Neural cell (in vitro differentiated cells): ENCODE measurements at regions not wholly inside any gene's neighbourhood (a gene's known extent, or its start where the extent isn't known, plus 50 kb on each side); places are given as distances from the start of the nearest gene placed in this dataset.

ENCODE experiments used
- EP300 ChIP-seq: fragments of 450-650 bp; conservative IDR thresholded peaks from 2 replicates; pipeline ENCODE4 v1.6.1; 2014; ENCODE audit warnings: antibody characterized with exemption, mild to moderate bottlenecking, moderate library complexity; ENCODE audit not compliant: poor library complexity, severe bottlenecking
- EZH2 ChIP-seq: fragments of 200-600, 300-800 bp; shearing (Covaris generic), sonication (generic); IDR thresholded peaks from 2 replicates; pipeline ENCODE4 v1.6.1; 2014; ENCODE audit warnings: antibody characterized with exemption, low read length, borderline replicate concordance, mild to moderate bottlenecking; ENCODE audit not compliant: insufficient read depth, poor library complexity, severe bottlenecking
- POLR2AphosphoS5 ChIP-seq: IDR thresholded peaks from 2 replicates; pipeline ENCODE4 v1.6.1; 2012
- RAD21 ChIP-seq: fragments of 450-650 bp; conservative IDR thresholded peaks from 2 replicates; pipeline ENCODE4 v1.6.1; 2014; ENCODE audit warnings: antibody characterized with exemption, mild to moderate bottlenecking, moderate library complexity
- SMC3 ChIP-seq: fragments of 450-650 bp; conservative IDR thresholded peaks from 2 replicates; pipeline ENCODE4 v1.6.1; 2014; ENCODE audit warnings: antibody characterized with exemption, mild to moderate bottlenecking, moderate library complexity; ENCODE audit not compliant: poor library complexity
- TAF1 ChIP-seq: IDR thresholded peaks from 2 replicates; pipeline ENCODE4 v1.6.1; 2012; ENCODE audit warnings: low read depth
- TF ChIP-seq, protein P1 (sequence below): fragments of 450-650 bp; IDR thresholded peaks from 2 replicates; pipeline ENCODE4 v1.5.1; 2014; ENCODE audit warnings: antibody characterized with exemption, mild to moderate bottlenecking, moderate library complexity; ENCODE audit not compliant: poor library complexity, severe bottlenecking

DNA sequence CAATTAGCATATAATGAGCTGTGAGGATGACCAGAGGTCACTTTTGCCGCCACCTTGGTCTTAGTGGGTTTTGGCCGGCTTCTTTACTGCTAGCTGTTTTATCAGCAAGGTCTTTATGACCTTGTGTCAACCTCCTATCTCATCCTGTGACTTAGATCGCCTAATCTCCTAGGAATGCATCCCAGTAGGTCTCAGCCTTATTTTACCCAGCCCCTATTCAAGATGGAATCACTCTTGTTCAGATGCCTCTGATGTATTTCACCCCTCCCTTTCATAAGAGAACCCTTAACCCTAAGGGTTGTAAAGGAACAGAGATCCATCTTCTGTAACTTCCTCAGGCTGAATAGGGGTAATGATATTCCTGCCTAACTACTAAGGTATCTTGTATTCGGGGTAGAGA, 58.9 kb upstream of the PALMD start:
- TF ChIP-seq, protein P1, sequence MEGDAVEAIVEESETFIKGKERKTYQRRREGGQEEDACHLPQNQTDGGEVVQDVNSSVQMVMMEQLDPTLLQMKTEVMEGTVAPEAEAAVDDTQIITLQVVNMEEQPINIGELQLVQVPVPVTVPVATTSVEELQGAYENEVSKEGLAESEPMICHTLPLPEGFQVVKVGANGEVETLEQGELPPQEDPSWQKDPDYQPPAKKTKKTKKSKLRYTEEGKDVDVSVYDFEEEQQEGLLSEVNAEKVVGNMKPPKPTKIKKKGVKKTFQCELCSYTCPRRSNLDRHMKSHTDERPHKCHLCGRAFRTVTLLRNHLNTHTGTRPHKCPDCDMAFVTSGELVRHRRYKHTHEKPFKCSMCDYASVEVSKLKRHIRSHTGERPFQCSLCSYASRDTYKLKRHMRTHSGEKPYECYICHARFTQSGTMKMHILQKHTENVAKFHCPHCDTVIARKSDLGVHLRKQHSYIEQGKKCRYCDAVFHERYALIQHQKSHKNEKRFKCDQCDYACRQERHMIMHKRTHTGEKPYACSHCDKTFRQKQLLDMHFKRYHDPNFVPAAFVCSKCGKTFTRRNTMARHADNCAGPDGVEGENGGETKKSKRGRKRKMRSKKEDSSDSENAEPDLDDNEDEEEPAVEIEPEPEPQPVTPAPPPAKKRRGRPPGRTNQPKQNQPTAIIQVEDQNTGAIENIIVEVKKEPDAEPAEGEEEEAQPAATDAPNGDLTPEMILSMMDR, result no peak
- TF ChIP-seq SMC3, result no peak
- TF ChIP-seq EZH2, result no peak
- no peak for TF ChIP-seq EP300
- TF ChIP-seq POLR2AphosphoS5, result no peak
- no peak for TF ChIP-seq RAD21
- no peak for TF ChIP-seq TAF1
